ENCODE measurements at regions not wholly inside any gene's neighbourhood (a gene's known extent, or its start where the extent isn't known, plus 50 kb on each side); places are given as distances from the start of the nearest gene placed in this dataset.
"Not testable (repeated sequence)": the region's sequence is repeated elsewhere in the genome, so short reads cannot be mapped to it uniquely, and the experiment has no call there.

DNA sequence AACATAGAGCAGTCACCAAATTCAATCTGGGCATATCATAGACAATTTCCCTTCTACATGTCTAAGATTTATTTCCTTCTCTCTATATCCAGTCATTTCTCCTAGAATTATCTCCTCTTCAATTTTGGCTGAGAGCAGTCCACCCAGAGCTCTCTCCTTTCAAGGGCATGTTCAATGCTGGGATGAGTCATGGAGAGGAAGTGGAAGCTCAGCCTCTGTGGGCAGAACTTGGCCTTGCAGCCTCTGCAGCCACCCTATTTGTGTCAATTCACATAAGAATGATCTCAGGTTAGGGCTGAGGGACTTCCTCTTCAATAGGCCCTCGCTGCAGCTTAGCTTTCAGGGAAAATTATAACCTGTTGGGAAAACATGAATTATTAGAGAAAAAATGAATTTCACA is 560.8 kb downstream of the POM121L12 start:
- DNase-seq: no peak

DNA sequence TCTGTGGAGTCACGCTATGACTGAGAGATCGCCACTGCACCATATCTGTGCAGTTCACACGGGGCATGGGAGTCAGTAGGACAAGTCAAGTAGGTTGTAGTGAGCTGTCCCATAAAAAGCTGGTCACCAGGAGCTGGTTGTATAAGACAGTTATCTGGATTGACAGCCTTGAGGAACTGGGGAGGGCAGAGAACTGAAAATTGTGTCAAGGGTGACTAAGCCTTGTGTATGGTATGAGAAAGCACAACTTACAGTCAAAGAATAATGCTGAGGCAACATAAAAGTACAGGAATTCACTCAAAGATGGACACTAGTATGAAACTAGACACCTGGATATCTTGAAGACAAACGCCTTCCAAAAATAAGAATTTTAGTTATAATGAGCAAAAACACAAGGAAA is 564.9 kb downstream of the POM121L12 start:
- no peak for DNase-seq

DNA sequence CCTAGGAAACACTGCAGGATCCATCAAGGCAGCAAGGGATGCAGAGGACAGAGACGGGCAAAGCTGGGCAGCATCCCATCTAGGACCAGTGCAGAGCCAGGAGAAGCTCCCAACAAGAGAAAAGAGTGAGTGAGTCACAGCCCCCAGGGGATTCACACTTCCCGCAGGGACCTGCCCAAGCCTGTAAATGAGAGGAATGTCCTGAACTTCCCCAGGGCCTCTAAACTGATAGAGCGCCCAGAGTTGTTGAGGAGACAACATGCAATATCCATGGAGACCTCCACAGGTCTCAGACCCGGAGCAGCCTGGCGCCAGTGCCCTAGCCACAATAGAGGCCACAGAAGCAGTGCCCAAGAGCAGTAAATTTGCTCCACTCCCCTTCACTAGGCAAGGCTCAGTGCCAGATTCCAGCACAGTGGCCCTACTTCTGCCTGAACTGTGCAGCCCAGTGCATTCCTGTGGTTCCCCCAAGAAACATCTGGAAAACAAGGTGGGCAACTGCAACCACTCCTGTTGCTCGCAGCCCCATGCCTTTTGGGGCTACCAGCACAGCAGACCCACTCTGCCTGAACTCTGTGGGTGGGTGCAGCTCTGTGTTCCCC is 567.5 kb downstream of the POM121L12 start:
- no peak for DNase-seq

DNA sequence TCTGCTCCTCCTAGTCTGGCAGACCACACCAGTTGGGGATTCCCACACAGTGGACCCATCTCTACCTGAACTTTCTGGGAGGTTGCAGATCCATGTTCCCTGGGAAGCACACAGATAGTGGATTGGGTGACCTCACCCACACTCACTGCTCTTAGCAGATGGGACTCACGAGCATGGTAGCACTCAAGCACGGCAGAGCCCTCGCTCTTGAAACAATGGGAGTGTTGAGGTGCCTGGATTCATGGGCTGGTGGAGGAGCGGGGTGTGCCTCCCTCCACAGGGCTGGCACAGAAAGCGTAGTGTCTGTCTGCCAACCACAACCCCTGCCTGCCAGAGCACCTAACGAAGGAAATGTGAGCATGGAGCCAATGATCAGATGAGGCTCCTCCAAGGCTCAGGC is 568.0 kb downstream of the POM121L12 start:
- no peak for DNase-seq

DNA sequence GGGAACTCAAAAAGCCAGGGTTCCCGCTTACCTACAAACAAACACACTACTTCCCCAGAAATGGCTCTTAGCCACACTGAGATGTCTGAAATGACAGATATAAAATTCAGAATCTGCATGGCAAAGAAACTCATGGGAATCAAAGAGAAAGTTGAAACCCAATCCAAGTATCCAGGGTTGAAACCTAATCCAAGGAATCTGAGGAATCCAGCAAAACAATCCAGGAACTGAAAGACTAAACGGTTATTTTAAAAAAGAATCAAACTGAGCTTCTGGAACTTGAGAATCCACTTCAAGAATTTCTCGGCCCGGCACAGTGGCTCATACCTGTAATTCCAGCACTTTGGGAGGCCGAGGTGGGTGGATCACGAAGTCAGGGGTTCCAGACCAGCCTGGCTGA is 568.8 kb downstream of the POM121L12 start:
- DNase-seq: no peak

DNA sequence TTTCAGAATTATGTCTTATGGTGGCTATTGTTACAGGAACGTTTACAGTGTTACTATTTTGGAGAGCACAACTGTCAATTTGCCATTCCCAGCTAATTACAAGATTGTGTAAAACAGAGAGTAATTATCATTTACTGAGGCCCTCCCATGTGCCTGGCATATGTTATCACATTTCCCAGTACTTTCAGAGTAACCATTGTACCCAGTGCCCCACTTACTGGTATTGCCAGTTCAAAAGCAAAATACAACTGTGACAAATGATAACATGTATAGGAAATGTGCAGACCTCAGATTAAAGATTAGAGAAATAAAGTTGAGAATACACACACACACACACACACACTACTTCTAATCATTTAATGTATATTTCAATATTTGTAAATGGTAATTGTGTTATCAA is 572.5 kb downstream of the POM121L12 start:
- no peak for DNase-seq

DNA sequence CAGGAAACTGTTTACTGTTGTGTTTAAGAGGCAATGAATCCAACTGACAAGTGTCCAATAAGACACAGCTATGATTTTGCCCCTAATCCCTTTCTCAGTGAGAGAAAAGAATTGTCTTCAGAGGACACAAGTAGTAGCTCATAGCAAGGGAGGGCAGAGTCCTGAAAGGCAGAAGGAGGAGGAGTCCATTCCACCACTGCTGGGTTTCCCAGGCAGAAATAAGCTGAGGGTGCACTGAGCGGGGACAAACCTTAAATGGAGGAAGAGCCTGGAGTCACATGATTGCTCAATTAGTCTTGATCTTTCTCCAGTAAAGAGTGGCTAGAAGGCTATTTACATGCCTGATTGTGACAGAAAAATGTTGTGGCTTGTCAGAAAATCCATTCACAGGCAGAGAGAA is 573.8 kb downstream of the POM121L12 start:
- DNase-seq: no peak

DNA sequence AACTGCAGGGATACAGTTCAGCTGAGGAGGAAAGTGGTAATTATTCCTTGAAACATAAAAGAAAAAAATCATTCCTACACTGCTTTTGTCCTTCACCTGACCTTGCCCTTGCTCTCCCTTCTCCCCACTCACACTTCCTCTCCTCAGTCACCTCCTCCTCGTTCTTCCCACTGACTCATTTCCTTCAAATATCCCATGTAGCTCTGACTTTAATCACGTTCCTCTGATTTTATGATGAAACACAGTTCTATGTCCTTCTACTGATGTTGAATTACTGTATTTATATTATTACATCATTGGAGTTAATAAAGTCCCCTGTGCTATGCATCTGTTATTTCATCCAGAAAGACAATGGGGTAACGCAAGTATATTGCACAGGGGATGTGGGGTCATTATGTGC is 575.6 kb downstream of the POM121L12 start:
- no peak for DNase-seq

DNA sequence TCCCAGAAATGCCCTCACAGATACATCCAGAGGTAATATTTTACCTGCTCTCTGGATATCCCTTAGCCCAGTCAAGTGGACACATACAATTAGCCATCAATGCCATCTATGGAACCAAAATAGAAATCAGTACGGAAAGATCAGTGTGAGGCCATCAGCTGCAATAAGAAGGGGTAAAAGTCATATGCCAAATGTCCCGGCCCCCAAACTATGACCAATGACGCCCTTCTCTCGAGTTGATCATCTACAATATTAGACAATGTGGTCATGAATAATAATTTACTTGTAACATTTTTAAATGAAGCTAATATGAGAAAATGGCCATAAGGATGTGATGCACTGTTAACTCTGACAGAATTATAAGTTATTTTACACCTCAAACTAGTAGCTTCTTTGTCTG is 588.9 kb downstream of the POM121L12 start:
- DNase-seq: no peak

DNA sequence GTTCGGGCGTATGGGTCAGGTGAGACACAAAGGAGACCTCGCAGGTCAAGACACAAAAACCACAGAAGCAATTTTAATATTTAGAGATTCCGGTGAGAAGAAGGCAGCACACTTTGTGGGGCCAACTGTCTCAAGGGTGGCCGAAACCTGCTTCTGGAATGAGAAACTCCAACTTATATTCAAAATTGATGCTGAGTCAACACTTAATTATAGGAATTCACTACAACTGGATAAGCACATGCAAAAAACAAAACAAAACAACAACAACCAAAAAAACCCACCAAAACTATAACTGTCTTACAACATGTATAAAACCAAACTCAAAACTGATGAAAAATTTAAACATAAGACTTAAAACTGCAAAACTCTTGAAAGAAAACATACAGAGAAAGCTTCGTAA is 593.3 kb downstream of the POM121L12 start:
- no peak for DNase-seq

DNA sequence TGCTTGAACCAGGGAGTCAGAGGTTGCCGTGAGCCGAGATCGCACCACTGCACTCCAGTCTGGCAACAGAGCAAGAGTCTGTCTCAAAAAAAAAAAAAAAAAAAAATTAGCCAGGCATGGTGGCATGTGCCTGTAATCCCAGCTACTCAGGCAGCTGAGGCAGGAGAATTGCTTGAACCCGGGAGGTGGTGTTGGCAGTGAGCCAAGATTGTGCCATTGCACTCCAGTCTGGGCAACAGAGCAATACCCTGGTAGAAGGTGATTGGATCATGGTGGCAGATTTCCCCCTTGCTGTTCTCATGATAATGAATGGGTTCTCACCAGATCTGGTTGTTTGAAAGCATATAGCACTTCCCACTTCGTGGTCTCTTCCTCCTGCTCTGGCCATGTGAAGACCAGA is 599.8 kb downstream of the POM121L12 start:
- not testable (repeated sequence) for DNase-seq

DNA sequence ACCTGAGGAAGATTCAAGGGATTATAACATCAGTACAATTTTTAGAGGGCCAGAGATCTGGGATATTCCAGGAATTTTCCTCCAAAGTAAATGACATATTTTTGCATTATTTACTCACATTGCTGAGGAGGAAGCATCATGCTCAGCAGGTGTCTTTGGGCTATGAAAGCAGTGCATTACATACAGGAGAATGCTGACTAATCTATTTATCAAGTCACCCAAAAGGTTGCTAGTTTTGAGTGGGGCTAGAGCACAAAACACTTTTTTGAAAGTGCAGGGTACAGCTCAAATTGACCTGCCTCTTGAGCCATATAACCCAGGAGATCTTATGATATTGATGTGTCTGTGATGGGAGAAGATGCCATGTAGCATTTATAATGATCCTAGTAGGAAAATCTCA is 603.1 kb downstream of the POM121L12 start:
- DNase-seq: no peak

DNA sequence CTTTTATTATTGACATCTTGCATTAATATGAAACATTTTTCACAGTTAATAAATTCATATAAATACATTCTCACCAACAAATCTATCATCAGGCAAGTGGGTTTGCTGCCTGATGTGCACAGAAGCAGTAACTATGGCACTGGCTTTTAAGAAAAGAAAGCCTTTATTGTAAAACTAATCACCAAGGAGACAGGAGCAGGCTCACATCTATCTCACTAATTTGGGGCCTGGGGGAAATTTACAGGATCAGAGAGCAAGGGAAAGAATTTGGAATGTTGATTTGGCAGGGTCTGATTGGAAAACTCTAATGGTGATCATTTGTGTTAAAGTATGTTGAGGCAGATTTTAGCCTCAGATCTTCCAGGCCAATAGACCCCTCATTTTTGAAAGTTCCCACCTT is 605.7 kb downstream of the POM121L12 start:
- DNase-seq: no peak

DNA sequence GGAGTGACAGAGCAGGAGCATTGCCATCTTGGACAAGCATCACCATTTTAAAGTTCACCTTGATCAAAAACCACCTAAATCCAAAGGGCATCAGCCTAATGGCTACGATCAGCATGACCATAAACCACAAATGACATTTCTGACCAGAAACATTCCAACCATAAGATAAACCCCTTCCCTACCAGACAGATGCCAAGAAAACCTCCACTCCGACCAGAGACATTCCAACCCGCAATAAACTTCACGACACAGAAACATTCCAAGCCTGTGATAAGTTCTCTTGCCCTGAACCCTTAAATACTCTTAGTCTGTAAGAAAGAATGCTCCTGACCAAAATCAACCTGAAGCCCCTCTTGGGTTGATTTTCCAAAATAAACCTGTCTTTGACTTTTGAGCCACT is 606.9 kb downstream of the POM121L12 start:
- no peak for DNase-seq

DNA sequence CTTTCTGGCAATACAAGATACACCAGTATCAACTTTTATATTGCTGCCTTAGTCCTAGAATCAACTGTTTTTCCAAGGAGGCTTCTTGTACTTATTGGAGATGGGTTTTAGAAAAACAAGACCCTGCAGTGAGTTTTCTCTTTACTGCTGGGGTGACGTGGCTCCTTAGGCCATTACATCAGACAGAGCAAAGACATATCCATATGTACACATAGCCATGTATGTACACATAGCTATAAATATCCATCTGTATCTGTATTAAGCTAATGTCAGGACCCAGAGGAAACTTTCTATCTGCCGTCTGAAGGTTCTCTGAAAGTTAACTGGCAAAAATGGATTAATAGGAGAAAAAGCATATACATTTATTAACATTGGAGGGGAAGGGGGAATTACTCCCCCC is 607.4 kb downstream of the POM121L12 start:
- no peak for DNase-seq

DNA sequence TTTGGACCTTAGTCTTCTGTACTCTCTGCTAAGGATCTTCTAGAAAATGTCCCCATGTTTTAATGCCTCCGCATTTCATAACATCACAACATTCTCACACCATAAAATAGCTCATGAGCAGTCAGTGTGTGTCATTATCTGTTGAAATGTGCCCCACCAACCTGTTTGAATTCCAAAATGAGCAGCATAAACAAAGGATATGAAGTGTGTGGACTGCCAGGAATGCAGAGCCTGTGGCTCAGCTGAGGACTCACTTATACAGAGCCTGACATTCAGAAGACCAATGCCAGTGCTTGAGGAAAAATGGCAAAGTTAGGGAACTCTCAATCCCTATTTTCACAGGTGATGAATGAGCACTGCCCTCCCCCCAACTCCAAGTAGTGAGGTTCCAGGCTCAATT is 621.4 kb downstream of the POM121L12 start:
- no peak for DNase-seq

DNA sequence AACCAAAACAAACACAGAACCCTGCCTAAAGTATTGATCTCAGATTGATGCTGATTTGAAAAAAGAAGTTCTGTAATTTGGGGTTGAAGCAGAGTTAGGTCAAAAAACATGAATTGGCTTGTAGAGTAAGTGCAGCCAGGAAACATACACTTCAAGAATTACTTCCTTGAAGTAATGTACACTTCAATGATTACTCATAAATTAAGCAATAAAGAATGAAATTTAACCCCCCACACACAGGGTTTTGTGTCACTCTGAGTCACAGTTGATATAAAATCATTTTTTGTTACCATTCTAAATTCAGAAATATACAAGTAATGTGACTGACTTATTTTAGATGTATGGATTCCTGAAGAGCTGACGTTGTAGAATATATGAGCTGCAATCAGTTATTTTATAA is 622.2 kb downstream of the POM121L12 start:
- no peak for DNase-seq

DNA sequence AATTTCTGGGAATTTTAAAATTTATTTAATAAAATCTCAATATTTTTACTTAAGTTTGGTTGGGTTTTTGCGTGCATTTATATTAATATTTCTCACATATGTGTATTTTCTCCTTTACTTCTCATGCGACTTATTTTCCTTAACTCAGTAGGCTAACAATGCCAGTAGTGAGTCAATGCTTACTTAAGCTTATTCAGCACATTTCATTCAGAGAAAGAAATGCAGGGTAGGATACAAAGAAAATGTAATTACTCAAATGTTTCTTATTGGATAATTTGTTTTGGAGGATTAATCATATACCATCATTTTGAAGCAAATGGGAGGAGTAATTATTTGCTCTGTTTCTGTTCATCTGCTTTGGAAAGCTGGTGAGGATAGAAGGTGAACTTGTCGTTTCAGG is 623.5 kb downstream of the POM121L12 start:
- DNase-seq: no peak

DNA sequence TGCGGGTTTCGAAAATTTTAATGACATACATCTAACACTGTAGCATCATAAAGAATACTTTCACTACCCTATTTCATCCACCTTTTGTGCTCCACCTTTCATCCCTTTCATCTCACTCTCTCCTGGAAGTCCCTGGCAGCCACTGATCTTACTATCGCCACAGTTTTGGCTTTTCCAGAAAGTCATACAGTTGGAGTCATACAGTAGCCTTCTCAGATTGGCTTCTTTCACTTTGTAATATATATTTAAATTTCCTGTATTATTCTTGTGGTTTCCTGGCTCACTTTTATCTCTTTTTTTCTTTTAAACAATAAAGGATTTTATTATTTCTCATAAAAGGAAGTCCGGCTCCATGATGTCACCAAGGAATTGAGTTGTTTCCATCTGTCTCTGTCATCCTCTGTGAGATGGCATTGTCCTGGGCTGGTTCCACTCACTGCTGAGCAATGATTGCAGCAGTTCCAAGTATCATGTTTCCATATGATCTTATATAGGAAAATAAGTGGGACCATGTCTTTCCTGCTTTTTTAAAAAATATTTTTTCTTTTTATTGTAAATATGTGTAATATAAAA is 626.3 kb downstream of the POM121L12 start:
- DNase-seq: no peak

DNA sequence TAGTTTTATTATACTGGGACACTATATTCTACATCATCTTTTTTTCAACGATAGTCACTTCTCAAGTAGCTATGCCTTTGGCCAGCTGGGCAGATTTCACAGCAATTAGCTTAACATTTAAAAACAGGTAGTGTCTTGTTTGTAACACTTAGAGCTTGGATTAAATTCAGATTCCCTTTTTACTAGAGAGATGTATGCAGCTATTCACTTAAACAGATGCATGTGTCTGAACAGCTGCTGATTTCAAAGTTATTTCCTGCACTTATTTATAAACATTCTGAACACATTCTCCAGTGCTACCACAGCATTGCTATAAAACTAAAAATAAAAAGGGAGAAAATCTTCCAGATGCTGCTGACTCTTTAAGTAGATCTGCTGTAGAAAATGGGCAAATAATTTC is 637.2 kb downstream of the POM121L12 start:
- no peak for DNase-seq

DNA sequence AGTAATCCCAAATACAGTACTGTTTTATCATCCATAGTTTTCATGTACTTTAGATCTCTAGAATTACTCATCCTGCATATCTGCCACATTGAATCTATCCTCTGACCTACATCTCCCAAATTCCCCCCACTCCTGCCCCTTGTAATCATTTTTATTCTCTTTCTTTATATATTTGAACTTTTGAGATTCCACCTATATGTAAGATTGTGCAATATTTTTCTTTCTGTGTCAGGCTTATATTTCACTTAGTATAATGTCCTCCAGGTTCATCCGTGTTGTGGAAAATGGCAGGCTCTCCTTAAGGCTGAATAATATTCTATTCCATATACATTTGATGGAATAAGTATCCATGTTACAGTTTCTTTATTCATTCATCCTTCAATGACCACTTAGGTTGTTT is 640.4 kb downstream of the POM121L12 start:
- no peak for DNase-seq

DNA sequence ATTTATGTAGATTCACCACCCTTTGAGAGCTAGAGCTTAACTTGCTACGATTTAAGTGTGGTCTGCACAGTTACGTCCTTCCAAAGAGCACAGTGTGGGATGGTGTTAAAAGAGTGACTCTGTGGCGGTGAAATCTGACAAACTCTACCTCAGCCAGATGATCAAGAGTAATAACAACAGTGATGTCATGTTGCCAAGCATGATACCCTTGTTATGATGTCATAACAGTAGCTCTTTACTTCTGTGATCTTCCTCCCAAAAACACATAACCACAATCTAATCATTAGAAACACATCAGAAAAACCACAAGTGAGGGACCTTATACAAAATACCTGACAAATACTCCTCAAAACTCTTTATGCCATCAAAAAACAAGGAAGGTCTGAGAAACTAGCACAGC is 649.3 kb downstream of the POM121L12 start:
- no peak for DNase-seq

DNA sequence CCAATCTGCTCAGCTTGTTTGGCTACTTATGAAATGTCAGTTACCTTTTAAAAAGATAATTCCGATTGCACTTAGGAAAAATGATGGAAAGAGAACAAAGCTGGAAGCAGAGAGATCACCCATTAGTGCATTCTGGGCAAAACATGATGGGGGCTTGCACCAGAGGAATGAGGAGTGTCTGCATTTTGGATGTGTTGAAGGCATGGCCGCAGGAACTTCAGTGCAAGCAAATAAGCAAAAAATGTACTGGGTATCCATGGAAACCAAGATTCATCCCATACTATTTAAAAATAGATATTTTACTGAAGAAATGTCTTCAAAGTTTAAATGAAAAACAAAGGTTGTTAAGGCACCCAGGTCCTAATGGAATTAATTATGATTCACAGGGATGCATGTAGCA is 655.0 kb downstream of the POM121L12 start:
- DNase-seq: no peak

DNA sequence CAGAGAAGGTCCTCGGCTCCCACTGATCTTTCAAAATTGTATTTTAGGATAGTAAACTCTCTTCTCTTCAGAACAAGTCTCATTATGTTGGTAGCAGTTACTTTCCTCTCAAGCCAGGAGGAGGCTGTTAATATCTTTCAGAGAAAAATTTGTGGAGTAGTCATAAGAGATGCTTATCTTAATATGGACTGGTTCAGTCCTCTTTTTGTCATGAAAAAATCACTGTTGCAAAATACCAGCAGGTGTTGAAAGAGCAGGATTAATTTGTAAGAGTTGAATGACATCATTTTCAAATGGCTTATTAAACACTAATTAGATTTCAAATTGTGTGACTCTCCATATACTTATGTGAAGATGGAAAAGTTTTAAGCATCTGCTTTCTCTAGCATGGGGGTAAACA is 662.5 kb downstream of the POM121L12 start:
- no peak for DNase-seq

DNA sequence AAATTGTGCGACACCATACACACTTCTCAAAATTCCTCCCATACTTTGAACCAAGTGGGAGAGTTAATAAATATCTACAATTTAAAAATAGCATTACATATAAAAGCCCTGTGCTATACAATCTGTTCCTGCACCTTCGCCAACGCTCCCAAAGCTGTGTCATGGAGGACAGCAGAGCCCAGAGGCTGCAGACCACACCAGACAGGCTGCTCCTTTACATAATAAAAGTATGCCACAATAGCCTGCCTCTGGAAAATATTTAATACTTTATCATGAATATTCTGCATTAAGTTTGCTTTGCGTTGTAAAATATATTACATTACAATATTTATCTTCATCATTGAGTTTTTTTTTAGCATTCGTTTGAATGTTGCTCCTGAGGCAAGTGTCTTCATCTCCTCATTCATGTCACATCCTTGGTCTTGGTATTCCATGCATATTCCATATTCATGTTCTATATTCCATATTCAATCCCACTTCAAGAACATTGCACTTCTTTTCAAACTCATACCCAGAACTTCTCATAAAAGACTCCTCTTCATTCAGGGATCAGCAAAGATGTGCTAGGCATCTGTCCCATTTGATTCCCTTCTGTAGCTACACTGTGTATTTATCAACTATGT is 663.9 kb downstream of the POM121L12 start:
- DNase-seq: no peak
